Body of pancreas (tissue), 4 donors: ENCODE measurements at regions not wholly inside any gene's neighbourhood (a gene's known extent, or its start where the extent isn't known, plus 50 kb on each side); places are given as distances from the start of the nearest gene placed in this dataset.

Source experiments
- ATAC-seq: fragments of 150-250 bp; one replicate; pipeline ENCODE4 v1.9.1; 2016
- DNase-seq, 4 donors: peaks; one replicate each; pipeline ENCODE4 v3.0.0-alpha.2; 2019
- H3K27ac ChIP-seq, 4 donors: fragments of 200-600 bp; sonication (generic); 1 replicate in 3 of 4; 2 replicates in 1 of 4; pipeline versions ENCODE4 v1.5.1 to v1.6.1; 2016 to 2019; ENCODE audit warnings: mild to moderate bottlenecking in 1 of 4, mixed read lengths in 1 of 4, moderate library complexity in 1 of 4
- H3K27me3 ChIP-seq, 2 donors: fragments of 200-600 bp; sonication (generic); one replicate each; pipeline ENCODE4 v1.6.0; 2016; ENCODE audit warnings: mild to moderate bottlenecking in 1 of 2
- H3K36me3 ChIP-seq, 2 donors: fragments of 200-600 bp; sonication (generic); replicated peaks in 1 of 2; 2 replicates each; pipeline ENCODE4 v1.5.1; 2016; ENCODE audit warnings: low read depth in 2 of 2; ENCODE audit not compliant: insufficient read depth in 1 of 2
- H3K4me1 ChIP-seq: fragments of 200-600 bp; sonication (generic); one replicate; pipeline ENCODE4 v1.6.0; 2016
- H3K4me3 ChIP-seq, 2 donors: fragments of 200-600 bp; sonication (generic); 1 replicate in 1 of 2; 2 replicates in 1 of 2; pipeline ENCODE4 v1.5.1; 2016 to 2019
- H3K9me3 ChIP-seq, 3 donors: fragments of 200-600 bp; sonication (generic); 1 replicate in 2 of 3; 2 replicates in 1 of 3; pipeline ENCODE4 v1.5.1; 2016
- POLR2A ChIP-seq, 3 donors: fragments of 450-650 bp; IDR thresholded peaks; one replicate each; pipeline ENCODE4 v1.6.1; 2016; ENCODE audit warnings: antibody characterized with exemption in 3 of 3, mild to moderate bottlenecking in 2 of 3
- WGBS, 2 donors: methylation state at CpG; one replicate each; pipeline ENCODE4 v1.1.5; 2017; 5-methylcytosine and 5-hydroxymethylcytosine counted together
- intact Hi-C: fragments of 100-400 bp; cut with DNase I; formaldehyde crosslinking; loops from one replicate; pipeline ENCODE4 v1.15.1; 2023
- TF ChIP-seq, protein P1 (sequence below), 7 experiments: fragments of 450-650 bp in 4 of 7; fragments of 200-600 bp in 3 of 7; sonication (generic) in 3 of 7; IDR thresholded peaks; one replicate each; pipeline ENCODE4 v1.5.1; 2016 to 2019; ENCODE audit warnings: antibody characterized with exemption in 7 of 7

DNA sequence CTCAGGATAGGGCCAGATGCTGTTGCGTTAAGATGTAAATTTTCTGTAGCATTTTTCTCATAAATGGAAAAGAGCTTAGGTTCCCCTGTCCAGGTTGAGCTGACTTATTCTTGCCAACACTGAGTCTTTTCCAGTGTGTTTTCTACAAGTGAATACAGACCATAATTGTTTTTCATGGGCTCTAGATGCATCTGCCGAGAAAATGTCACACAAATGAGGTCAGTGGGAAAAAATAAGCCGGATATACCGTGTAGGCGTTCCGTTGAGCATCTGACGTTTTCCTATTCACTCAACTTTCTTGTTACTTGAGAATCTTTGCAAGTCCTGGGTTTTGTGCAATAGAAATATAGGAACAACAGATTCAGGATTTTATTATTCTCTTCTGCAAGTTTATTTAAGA lies 582.9 kb upstream of the CDH4 start:
- no peaks in the 10 kb centered on the region for H3K9me3 ChIP-seq
- no peaks in the 10 kb centered on the region for H3K36me3 ChIP-seq
- intact Hi-C loops: no loop called here

DNA sequence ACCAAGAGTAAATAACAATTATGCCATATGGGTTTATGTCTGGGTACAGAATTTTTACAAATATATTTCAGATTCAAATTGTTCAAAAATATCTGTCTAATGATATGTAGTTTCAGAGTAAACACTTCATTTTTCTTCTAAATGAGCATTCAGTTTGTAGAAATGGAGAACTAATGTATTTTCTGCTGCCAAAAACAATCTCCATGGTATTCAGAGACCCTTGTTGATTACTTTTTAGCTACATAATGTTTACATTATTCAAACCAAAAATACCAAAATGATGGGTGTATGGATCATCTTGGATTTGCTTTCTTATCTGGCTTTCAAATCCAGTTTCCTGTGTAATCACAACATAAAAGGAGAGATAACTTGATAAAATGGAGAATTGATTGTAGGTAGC lies 576.0 kb upstream of the CDH4 start:
- Histone ChIP-seq H3K36me3 (no peaks in the 10 kb centered on the region), H3K27me3 (no peaks in the 10 kb centered on the region), H3K9me3 (no peaks in the 10 kb centered on the region), H3K4me3 (no peak overlapping the region), H3K4me1 (no peaks in the 10 kb centered on the region), H3K27ac (no peak overlapping the region)
- ATAC-seq: no peak
- no peak for DNase-seq
- TF ChIP-seq, protein P1, sequence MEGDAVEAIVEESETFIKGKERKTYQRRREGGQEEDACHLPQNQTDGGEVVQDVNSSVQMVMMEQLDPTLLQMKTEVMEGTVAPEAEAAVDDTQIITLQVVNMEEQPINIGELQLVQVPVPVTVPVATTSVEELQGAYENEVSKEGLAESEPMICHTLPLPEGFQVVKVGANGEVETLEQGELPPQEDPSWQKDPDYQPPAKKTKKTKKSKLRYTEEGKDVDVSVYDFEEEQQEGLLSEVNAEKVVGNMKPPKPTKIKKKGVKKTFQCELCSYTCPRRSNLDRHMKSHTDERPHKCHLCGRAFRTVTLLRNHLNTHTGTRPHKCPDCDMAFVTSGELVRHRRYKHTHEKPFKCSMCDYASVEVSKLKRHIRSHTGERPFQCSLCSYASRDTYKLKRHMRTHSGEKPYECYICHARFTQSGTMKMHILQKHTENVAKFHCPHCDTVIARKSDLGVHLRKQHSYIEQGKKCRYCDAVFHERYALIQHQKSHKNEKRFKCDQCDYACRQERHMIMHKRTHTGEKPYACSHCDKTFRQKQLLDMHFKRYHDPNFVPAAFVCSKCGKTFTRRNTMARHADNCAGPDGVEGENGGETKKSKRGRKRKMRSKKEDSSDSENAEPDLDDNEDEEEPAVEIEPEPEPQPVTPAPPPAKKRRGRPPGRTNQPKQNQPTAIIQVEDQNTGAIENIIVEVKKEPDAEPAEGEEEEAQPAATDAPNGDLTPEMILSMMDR (IDR thresholded peaks at IDR 0.05): no peak
- TF ChIP-seq POLR2A (IDR thresholded peaks at IDR 0.05): no peak
- intact Hi-C loops: no loop called here

More for the DNA sequence above, 582.9 kb upstream of the CDH4 start:
- no peaks in the 10 kb centered on the region for H3K27me3 ChIP-seq
- no peaks in the 10 kb centered on the region for H3K4me1 ChIP-seq
- no peak overlapping the region for H3K27ac ChIP-seq
- no peak overlapping the region for H3K4me3 ChIP-seq
- 65% methylated on average over 7 of the region's 7 CpGs for WGBS, 2 donors
- TF ChIP-seq POLR2A (IDR thresholded peaks at IDR 0.05): no peak
- TF ChIP-seq, protein P1 (IDR thresholded peaks at IDR 0.05): no peak
- DNase-seq (no peak), ATAC-seq (no peak)

DNA sequence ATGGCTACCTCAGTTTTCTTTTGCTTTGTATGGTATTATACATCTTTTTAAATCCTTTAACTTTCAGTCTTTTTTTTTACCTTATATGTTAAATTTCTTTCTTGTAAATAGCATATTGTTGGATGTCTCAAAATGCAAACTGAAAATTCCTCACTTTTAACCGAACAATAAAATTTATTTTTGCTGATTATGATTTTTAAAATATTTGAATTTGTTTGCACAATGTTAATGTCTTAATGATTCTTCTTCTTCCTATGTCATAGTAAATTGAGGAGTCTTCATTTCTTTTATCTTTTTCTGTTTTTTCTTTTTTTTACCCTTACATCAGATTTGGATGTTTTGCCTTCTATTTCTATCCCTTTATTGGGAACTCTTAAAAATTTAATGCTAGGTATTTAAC lies 574.2 kb upstream of the CDH4 start:
- intact Hi-C loops: no loop called here
- DNase-seq (no peak), ATAC-seq (no peak)
- H3K4me3 ChIP-seq: no peak overlapping the region
- no peaks in the 10 kb centered on the region for H3K4me1 ChIP-seq
- H3K36me3 ChIP-seq: no peaks in the 10 kb centered on the region
- H3K27ac ChIP-seq: no peak overlapping the region
- H3K27me3 ChIP-seq: no peaks in the 10 kb centered on the region
- 58 to 82% methylated on average over 1 of the region's 1 CpG for WGBS, 2 donors
- H3K9me3 ChIP-seq: no peaks in the 10 kb centered on the region
- TF ChIP-seq, protein P1 (IDR thresholded peaks at IDR 0.05): no peak
- no peak for TF ChIP-seq POLR2A (IDR thresholded peaks at IDR 0.05)

DNA sequence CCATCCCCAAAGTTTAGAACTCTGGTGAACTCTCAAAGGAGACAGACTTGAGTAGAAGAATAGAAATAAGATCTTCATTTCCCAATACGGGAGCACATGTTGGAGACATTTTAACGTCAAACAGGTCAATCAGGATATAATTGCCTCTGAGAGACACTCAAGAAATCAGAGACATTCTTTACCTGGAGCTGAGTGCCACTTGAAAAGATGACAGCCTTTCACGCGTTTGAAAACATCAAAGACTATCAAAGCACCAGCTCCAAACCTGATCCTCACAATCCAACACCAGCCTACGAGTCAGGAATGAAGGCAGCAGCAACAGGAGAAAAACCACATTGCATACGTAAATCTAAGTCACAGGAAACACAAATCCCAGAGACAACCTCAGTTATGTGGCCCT lies 571.5 kb upstream of the CDH4 start:
- H3K4me1 ChIP-seq: no peaks in the 10 kb centered on the region
- no peak overlapping the region for H3K27ac ChIP-seq
- no peaks in the 10 kb centered on the region for H3K9me3 ChIP-seq
- WGBS, 2 donors: 50 to 58% methylated on average over 6 of the region's 6 CpGs
- H3K36me3 ChIP-seq: no peaks in the 10 kb centered on the region
- DNase-seq (no peak), ATAC-seq (no peak)
- no peak overlapping the region for H3K4me3 ChIP-seq
- H3K27me3 ChIP-seq: no peaks in the 10 kb centered on the region
- TF ChIP-seq, protein P1 (IDR thresholded peaks at IDR 0.05): no peak
- TF ChIP-seq POLR2A (IDR thresholded peaks at IDR 0.05): no peak
- intact Hi-C loops: loop anchor here (10.0 kb wide), 1 partner anchor 396 kb away; no protein-coding TSS in a partner anchor

DNA sequence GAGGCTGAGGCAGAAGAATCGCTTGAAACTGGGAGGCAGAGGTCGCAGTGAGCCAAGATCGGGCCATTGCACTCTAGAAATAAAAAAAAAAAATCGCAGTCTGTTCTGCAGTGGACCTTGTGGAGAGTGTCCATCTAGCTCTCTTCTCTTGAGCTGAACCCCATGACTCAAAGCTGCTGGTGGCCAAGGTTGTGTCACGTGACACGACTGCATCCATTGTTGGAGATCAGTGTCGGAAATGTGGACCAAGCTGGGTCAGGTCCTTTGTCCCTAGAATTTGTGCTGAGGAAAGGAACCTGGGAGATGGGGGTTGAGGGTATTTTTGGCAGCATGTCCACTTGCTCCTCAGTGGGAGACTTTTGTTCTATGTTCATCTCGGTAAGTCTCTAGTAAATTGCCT lies 564.8 kb upstream of the CDH4 start:
- H3K36me3 ChIP-seq: no peaks in the 10 kb centered on the region
- TF ChIP-seq POLR2A (IDR thresholded peaks at IDR 0.05): no peak
- TF ChIP-seq, protein P1 (IDR thresholded peaks at IDR 0.05): no peak
- intact Hi-C loops: loop anchor here (10.0 kb wide), 1 partner anchor 402 kb away; no protein-coding TSS in a partner anchor
- 71 to 80% methylated on average over 8 of the region's 8 CpGs for whole genome bisulfite sequencing, 2 donors
- ATAC-seq (no peak), DNase-seq (no peak)
- H3K9me3 ChIP-seq: no peaks in the 10 kb centered on the region
- no peaks in the 10 kb centered on the region for H3K4me1 ChIP-seq
- no peak overlapping the region for H3K4me3 ChIP-seq
- no peak overlapping the region for H3K27ac ChIP-seq
- no peaks in the 10 kb centered on the region for H3K27me3 ChIP-seq
